T47D (cell line): ENCODE measurements at regions not wholly inside any gene's neighbourhood (a gene's known extent, or its start where the extent isn't known, plus 50 kb on each side); places are given as distances from the start of the nearest gene placed in this dataset.

Experiments used
- DNase-seq, 2 experiments: peaks; one replicate each; pipeline versions ENCODE4 v3.0.0 to v3.0.0-alpha.2; 2011 to 2012; ENCODE audit warnings: low read depth in 1 of 2, low spot score in 1 of 2
- JUND ChIP-seq: IDR thresholded peaks from 2 replicates; pipeline ENCODE4 v1.6.1; 2012; ENCODE audit warnings: low read depth
- in situ Hi-C: cut with HindIII; loops from 2 replicates; pipeline ENCODE4 v1.10.0; 2016; ENCODE audit warnings: low sequenced_read_pairs, low pct_unique_long_range_greater_than_20kb

DNA sequence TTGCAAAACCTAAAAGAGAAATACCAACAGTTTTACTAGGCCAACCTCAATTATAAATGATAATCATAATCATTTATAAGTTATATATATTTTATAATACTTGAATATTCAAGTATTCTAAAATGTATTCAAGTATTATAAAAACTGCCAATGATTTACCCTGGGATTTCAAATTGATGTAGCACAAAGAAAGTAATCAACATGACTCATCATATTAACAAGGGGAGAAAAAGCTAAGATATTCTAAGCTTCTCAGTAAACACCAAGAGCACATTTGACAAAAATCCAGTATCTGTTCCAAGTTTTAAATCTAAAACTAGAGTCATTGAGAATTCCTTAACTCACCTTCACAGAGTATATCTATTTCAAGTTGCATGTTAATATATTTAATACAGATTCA lies 56.1 kb downstream of the CAPZA3 start:
- DNase-seq = no peak

GRCh38 chr12:18797604-18798003 lies 59.7 kb downstream of the CAPZA3 start:
- TF ChIP-seq JUND = no peak
- in situ Hi-C loops = no loop called here
- no peak for DNase-seq

More for the DNA sequence above, 56.1 kb downstream of the CAPZA3 start:
- in situ Hi-C loops = no loop called here
- TF ChIP-seq JUND = no peak

- DNase-seq = no peak
- no peak for TF ChIP-seq JUND
- in situ Hi-C loops = no loop called here
Observed at GRCh38 chr12:18798535-18799361, 60.8 kb downstream of the CAPZA3 start.

DNA sequence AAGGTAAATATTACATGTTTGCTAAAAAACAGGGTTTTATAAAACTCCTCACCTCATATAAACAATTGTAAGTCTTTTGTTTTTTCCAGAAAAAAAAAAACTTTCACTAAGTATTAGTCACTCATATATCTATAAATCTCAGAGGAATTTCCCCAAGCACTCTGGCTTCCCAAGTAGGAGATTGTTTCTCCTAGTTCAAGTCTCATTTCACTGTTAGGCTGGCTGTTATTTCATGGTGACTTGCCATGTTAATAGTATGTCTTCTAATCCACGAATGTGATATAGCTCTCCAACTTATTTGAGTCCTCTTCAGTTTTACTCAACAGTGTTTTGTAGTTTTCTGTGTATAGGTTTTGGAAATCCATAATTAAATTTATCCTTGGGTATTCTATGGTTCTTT lies 61.6 kb downstream of the CAPZA3 start:
- no peak for TF ChIP-seq JUND
- in situ Hi-C loops = no loop called here
- no peak for DNase-seq

DNA sequence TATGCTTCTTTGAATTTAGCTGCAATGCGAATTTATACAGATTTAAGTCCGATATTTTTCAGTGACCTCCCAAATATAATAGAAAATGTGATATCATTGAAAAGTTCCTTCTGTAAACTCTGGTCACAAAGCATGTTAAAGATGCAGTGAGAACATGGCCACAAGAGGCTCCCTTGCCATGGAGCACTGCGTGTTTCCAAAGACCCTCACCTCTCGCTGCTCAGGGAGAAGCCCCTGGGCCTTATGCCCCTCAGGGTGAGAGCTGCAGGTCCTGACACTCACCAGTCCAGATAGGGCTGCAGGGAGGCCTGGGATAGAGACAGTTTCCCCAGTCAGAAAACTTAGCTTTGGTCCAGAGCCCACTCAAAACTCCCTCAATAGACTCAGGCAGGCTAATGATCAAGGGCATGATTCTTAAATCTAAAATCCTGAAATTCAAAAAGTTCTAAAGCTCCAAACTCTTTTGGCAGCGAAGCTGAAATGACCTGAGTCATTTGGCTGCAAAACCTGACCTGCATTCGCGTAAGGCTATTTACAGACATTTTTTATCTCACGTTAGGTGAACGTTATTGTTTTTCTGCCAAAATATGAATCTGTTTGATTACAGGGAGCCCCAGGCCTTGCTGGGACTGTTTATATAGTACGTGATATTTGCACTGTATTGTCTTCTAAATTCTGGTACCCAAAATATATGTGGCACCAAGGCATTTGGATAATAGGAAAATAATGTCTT lies 67.8 kb downstream of the CAPZA3 start:
- no peak for TF ChIP-seq JUND
- in situ Hi-C loops = no loop called here
- no peak for DNase-seq

DNA sequence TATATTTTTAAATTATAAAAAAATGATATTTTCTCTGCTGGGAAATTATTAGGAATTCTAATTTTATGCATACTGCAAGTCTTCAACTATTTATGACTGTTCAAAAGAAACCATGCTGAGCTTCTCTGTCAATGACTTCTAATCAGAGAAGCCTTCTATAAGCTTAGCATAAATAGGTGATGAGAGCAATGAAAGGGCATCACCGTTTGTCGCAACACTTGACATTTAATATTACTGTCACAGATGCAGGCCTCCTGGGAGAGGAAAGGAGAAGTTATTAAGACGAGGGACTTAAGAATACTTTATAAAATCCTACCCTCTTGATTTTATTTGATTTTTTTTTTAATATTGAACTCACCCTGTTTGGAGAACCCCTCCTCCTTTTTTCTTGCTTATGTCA lies 69.8 kb downstream of the CAPZA3 start:
- no peak for TF ChIP-seq JUND
- no peak for DNase-seq
- in situ Hi-C loops = no loop called here

GRCh38 chr12:18808221-18808620 lies 70.3 kb downstream of the CAPZA3 start:
- TF ChIP-seq JUND = no peak
- in situ Hi-C loops = no loop called here
- DNase-seq = no peak

DNA sequence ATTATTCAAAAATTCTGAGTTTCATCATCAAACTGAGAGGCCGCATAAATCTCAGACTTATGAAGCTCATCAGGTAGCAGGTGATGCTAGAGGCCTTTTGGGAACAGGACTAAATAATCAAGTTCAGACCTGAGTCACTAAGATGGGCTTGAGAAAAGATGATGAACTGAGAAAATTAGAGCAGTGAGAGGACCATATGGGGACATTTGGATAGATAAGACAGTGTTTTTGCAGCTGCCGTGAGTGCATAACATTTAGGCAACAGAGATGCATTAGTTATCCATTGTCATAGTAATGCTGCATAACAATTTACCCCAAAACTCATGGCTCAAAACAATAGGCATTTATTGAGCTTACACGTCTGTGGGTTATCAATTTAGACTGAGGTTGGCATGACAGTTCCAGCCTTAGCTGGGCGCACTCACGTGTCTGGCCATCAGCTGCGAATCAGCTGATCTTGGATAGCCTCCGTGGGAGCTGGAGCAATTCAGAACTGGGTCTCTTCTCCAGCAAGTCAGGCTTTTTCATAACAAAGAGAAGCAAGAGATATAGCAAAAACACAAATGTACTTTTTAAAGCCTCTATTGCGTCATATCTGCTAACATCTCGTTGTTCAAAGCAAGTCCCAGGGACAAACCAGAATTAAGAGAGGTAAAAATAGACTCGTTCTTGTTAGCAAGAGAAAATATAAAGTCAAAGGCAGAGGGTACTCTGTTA lies 72.8 kb downstream of the CAPZA3 start:
- in situ Hi-C loops = no loop called here
- TF ChIP-seq JUND = no peak
- DNase-seq = no peak

GRCh38 chr12:18811273-18811672 lies 73.4 kb downstream of the CAPZA3 start:
- TF ChIP-seq JUND = no peak
- in situ Hi-C loops = no loop called here
- DNase-seq = no peak

GRCh38 chr12:18813753-18814152 lies 75.8 kb downstream of the CAPZA3 start:
- in situ Hi-C loops = no loop called here
- DNase-seq = no peak
- no peak for TF ChIP-seq JUND

- DNase-seq = no peak
- in situ Hi-C loops = no loop called here
- no peak for TF ChIP-seq JUND
Observed at GRCh38 chr12:18818579-18819268, 80.8 kb downstream of the CAPZA3 start.

DNA sequence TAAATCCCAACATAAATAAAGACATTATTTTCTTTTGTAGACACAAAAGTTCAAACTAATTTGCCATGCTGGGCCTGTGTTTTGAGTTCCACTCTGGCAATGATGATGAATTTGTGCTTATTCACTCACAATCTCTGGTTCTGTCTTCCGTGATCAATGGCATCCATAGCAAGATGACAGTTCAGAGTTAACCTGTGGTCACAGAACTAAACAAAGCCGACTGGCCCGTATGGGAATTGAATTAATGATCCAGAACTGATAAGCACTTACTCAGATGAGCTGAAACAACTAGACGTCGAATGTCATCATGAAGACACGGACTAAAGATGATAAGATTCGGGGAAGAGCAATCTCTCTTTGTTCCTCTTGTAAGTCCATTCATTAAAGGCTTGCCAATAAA lies 81.6 kb downstream of the CAPZA3 start:
- DNase-seq = no peak
- in situ Hi-C loops = no loop called here
- no peak for TF ChIP-seq JUND
